GM23248 (cell line): ENCODE measurements at regions not wholly inside any gene's neighbourhood (a gene's known extent, or its start where the extent isn't known, plus 50 kb on each side); places are given as distances from the start of the nearest gene placed in this dataset.

Experiments used
- EZH2 ChIP-seq: fragments of 200-600 bp; sonication (generic); IDR thresholded peaks from 2 replicates; pipeline ENCODE4 v1.6.1; 2018; ENCODE audit warnings: antibody characterized with exemption, mild to moderate bottlenecking; ENCODE audit not compliant: insufficient read depth, poor library complexity, severe bottlenecking
- EZH2phosphoT487 ChIP-seq: fragments of 200-600 bp; sonication (generic); IDR thresholded peaks from 2 replicates; pipeline ENCODE4 v1.6.1; 2018; ENCODE audit warnings: antibody characterized with exemption, moderate library complexity, mild to moderate bottlenecking, low read depth; ENCODE audit not compliant: insufficient read depth

- TF ChIP-seq EZH2 = no peak
- TF ChIP-seq EZH2phosphoT487 = no peak
Measured at GRCh38 chr7:20038676-20039075, 178.5 kb downstream of the MACC1 start.
